ENCODE measurements at regions not wholly inside any gene's neighbourhood (a gene's known extent, or its start where the extent isn't known, plus 50 kb on each side); places are given as distances from the start of the nearest gene placed in this dataset.
A peak's percentile ranks its signal among the peaks of the same experiment; 100 is the strongest.

GRCh38 chr6:40743226-40743625, 156.1 kb upstream of the LRFN2 start:
- no peak for DNase-seq

GRCh38 chr6:40740518-40740917, 153.4 kb upstream of the LRFN2 start:
- DNase-seq: no peak

GRCh38 chr6:40738551-40739193, 151.5 kb upstream of the LRFN2 start:
- no peak for DNase-seq

DNA sequence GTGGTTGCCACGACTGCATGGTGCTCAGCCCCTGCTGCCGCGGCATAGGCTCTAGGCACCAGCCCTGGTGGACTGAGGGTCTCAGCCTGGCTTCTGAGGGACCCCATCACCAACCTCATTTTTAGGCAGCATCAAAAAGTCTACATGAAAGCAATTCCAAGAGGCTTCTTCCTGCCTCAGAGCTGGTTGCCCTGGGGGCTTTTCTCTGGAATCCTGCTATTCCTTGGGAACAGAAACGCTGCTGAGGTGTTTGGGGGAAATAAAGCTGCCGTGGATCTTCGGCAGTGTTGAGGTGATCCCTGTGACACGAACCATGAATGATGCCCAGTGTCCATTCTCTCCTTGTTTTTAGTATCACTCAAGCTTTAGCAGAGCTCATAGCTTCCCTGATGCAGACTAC, 148.4 kb upstream of the LRFN2 start:
- DNase-seq: no peak

DNA sequence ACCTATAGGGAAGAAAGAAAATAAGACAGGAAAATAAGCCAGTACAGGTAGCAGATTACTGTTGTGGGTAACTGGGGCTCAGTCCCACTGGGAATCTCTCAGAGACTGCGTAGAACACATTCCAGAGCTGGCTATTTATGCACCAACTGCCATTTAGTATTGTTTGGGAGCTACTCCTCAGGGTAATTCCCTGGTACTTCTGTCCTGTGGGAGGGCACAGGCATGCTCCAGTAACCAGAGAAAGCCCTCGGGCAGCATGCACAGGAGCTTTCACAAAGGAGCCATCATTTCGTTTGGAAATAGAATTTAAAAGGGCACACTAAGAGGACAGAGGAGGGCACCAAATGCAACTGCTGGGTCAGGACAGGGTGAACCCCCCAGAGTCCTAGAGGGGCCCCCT, 148.0 kb upstream of the LRFN2 start:
- no peak for DNase-seq

DNA sequence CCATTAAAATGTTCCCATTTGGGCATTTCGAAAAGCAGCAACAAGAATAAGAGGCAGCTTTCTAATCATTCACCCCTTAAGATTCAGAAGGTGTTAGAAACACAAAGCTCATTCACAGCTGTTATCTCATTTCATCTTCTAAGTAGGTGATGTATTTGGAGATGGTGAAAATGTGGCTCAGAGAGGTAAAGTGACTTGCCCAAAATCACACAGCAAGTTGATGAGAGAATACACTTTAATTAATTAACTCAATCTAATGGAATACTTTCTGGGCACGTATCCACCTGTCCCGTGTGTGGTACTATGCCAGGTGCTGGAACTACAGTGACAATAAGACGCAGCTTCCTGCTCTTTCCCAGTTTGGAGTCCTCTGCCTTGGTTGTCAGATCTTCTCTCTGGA, 147.4 kb upstream of the LRFN2 start:
- no peak for DNase-seq

- no peak for DNase-seq
These were observed 146.7 kb upstream of the LRFN2 start for GRCh38 chr6:40733770-40734396.

GRCh38 chr6:40733290-40733689, 146.1 kb upstream of the LRFN2 start:
- DNase-seq: no peak

DNA sequence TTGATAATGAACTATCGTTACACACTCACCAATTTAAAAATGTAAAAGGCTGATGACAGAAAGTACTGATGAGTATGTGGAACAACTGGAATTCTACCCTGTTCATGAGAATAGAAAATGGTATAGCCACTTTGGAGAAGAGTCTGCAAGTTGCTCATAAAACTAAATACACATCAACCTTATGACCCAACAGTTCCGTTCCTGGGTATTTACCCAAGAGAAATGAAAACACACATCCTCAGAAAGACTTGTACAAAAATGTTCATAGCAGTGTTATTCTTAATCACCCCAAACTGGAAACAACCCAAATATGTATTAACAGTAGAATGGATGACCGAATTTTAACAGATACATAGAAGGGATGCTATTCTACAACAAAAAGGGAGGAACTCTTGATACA, 145.7 kb upstream of the LRFN2 start:
- DNase-seq: no peak

GRCh38 chr6:40728643-40729042, 141.5 kb upstream of the LRFN2 start:
- no peak for DNase-seq

DNA sequence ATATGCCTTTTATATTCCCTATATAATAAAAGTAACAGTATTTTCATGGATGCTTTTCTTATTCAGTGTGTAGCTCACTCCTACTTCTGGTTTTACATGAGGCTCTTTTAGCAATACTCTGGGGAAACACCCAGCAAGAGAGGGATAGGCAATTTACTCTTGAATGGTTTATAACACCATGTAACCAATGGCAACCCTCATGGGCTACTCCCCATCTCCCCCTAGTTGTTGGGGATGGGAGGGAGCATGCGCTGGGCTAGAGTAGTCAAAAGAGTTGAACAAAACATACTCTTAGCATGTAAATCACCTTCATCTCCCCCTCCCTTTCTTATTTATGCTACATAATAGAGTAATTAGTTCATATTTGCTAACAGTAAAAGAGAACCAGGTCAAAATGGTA, 140.1 kb upstream of the LRFN2 start:
- DNase-seq: no peak

GRCh38 chr6:40726853-40727252, 139.7 kb upstream of the LRFN2 start:
- no peak for DNase-seq

GRCh38 chr6:40725390-40725789, 138.2 kb upstream of the LRFN2 start:
- no peak for DNase-seq

- DNase-seq: no peak
These were observed 137.7 kb upstream of the LRFN2 start for GRCh38 chr6:40724886-40725285.

- no peak for DNase-seq
These were observed 136.8 kb upstream of the LRFN2 start for GRCh38 chr6:40723967-40724366.

DNA sequence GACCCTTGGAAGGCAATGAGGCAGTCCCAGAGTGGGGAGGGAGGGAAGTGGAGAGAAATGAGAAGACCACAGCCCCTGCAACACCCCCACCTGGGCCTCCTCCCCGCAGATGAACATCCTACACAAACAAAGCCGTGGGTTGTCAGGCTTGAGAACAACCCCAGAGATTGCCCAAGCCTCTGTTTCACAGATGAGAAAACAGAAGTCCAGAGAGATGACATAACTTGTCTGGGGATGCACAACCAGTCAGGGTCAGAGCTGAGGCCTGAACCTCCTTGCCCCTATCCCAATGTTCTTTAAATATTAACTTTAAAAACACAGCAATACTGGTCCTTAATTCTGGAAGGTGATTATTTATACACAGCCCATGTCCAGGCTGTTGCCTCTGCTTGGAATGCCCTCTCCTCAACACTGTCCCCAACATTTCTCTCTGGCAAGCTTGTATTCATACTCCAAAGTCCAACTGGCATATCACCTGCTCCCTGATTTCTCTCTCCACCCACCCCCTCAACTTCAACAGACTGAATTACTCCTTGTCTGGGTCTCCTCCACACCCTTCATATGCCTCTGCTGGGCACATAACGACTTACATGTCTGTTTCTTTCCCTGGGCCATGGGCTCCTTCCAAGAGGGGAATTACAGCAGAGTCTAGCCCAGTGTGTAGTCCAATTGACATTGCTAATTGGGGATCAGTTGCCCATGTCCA, 135.5 kb upstream of the LRFN2 start:
- no peak for DNase-seq

- DNase-seq: no peak
These were observed 134.9 kb upstream of the LRFN2 start for GRCh38 chr6:40722091-40722490.

GRCh38 chr6:40721271-40721952, 134.2 kb upstream of the LRFN2 start:
- DNase-seq: peak; percentile 45

DNA sequence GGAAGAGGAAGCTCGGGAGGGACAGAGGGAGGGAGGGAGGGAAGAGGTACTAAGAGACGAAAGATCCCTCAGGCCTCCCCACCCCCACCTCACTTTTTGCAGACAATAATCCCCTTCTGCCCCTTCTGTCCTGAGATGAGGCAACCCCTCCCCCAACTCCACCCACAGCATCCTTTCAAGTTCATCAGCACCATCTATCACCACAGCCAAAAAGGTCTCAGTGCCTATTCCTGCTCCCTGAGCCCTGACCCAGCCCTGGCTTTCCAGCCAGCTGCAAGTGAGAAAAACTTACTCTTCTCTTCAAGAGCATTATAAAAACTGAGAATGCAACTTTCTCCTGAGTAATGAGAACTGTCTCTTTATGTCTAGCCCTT, 133.2 kb upstream of the LRFN2 start:
- no peak for DNase-seq

GRCh38 chr6:40719671-40720374, 132.7 kb upstream of the LRFN2 start:
- peak; percentile 56 for DNase-seq

DNA sequence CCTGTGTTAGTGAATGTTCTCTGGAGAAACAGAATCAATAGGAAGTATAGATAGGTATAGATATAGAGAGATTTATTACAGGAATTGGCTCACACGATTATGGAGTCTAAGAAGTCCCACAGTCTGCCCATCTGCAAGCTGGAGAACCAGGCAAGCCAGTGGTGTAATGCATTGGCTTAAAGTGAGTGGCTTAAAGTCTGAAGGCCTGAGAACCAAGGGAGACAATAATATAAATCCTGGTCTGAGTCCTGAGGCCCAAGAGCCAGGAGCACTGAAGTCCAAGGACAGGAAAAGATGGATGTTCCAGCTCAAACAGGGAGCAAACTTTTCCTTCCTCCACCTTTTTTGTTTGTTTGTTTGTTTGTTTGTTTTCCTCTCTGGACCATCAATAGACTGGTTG, 131.2 kb upstream of the LRFN2 start:
- no peak for DNase-seq

- DNase-seq: no peak
These were observed 130.4 kb upstream of the LRFN2 start for GRCh38 chr6:40717411-40718057.

All from NCI-H2171 (cell line).